DOHH2 (cell line): ENCODE measurements at regions not wholly inside any gene's neighbourhood (a gene's known extent, or its start where the extent isn't known, plus 50 kb on each side); places are given as distances from the start of the nearest gene placed in this dataset.

Experiments
- H3F3A ChIP-seq: fragments of 200-600 bp; sonication (generic), shearing (Covaris generic); 2 replicates; pipeline ENCODE4 v1.6.0; 2016; ENCODE audit warnings: antibody characterized with exemption, mild to moderate bottlenecking; ENCODE audit not compliant: control insufficient read depth, insufficient read depth
- H3K27ac ChIP-seq: fragments of 200-600 bp; sonication (generic); 2 replicates; pipeline ENCODE4 v1.5.1; 2014; ENCODE audit warnings: low read depth, mild to moderate bottlenecking, low read length, moderate library complexity
- H3K27me3 ChIP-seq: fragments of 200-600 bp; sonication (generic); 2 replicates; pipeline ENCODE4 v1.6.1; 2014; ENCODE audit warnings: mild to moderate bottlenecking, low read length, mixed read lengths; ENCODE audit not compliant: control insufficient read depth
- H3K36me3 ChIP-seq: fragments of 200-600 bp; sonication (generic); 2 replicates; pipeline ENCODE4 v1.6.1; 2014; ENCODE audit warnings: mild to moderate bottlenecking, low read length, moderate library complexity, mixed read lengths; ENCODE audit not compliant: control insufficient read depth
- H3K4me1 ChIP-seq: fragments of 200-600 bp; sonication (generic); 2 replicates; pipeline ENCODE4 v1.6.1; 2014; ENCODE audit warnings: mild to moderate bottlenecking, low read length, mixed read lengths; ENCODE audit not compliant: control insufficient read depth
- H3K4me2 ChIP-seq: fragments of 200-600 bp; sonication (generic); 2 replicates; pipeline ENCODE4 v1.6.0; 2014; ENCODE audit warnings: mild to moderate bottlenecking, low read length, moderate library complexity
- H3K4me3 ChIP-seq: fragments of 200-600 bp; sonication (generic); 2 replicates; pipeline ENCODE4 v1.5.1; 2014; ENCODE audit warnings: mild to moderate bottlenecking, low read length, mixed read lengths
- H3K79me2 ChIP-seq: fragments of 200-600 bp; sonication (generic); 2 replicates; pipeline ENCODE4 v1.6.1; 2014; ENCODE audit warnings: mild to moderate bottlenecking, low read length, mixed read lengths; ENCODE audit not compliant: control insufficient read depth
- H3K9me2 ChIP-seq: fragments of 200-600 bp; sonication (generic); replicated peaks from 2 replicates; pipeline ENCODE4 v1.6.1; 2014; ENCODE audit warnings: mild to moderate bottlenecking, low read length, mixed read lengths; ENCODE audit not compliant: control insufficient read depth
- H3K9me3 ChIP-seq: fragments of 200-600 bp; sonication (generic); 2 replicates; pipeline ENCODE4 v1.6.1; 2014; ENCODE audit warnings: antibody characterized with exemption, low read length, mixed read lengths; ENCODE audit not compliant: control insufficient read depth, insufficient read depth
- H4K20me1 ChIP-seq: fragments of 200-600 bp; sonication (generic); 2 replicates; pipeline ENCODE4 v1.6.0; 2014; ENCODE audit warnings: low read depth, mild to moderate bottlenecking, antibody characterized with exemption, low read length, moderate library complexity; ENCODE audit not compliant: control insufficient read depth, insufficient read depth
- CTCF ChIP-seq: fragments of 200-600 bp; sonication (generic); IDR thresholded peaks from one replicate; pipeline ENCODE4 v1.5.1; 2014; ENCODE audit warnings: antibody characterized with exemption, mild to moderate bottlenecking, low read depth, low read length; ENCODE audit not compliant: poor library complexity, severe bottlenecking
- EZH2phosphoT487 ChIP-seq: fragments of 200-600 bp; sonication (generic); IDR thresholded peaks from 2 replicates; pipeline ENCODE4 v1.6.1; 2017; ENCODE audit warnings: borderline replicate concordance, mild to moderate bottlenecking, antibody characterized with exemption, low read length, moderate library complexity, mixed read lengths

DNA sequence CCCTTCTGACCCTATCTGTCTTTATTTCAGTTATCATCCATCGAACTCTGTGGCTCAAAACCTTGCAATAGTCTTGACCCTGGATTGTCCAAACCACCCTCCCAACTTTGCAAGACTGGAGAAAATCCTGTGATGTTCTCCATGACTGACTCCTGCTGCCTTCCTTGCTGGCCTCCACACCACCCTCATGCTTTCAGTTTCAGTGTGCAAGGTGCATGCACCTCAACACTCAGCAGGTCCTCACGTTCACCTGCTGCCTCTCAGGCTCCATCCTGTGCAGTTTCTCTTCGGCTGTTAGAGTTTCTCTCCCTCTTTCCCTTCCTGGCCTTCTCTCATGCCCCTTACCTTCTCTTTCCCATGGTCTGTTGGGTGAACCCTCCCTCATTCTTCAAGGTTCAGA is 59.4 kb upstream of the ASIC2 start:
- Histone ChIP-seq H4K20me1 (no peaks in the 10 kb centered on the region), H3K27ac (no peak overlapping the region), H3F3A (no peaks in the 10 kb centered on the region), H3K9me3 (no peaks in the 10 kb centered on the region), H3K4me3 (no peak overlapping the region), H3K9me2 (no peaks in the 10 kb centered on the region), H3K36me3 (no peaks in the 10 kb centered on the region), H3K79me2 (no peaks in the 10 kb centered on the region), H3K27me3 (no peaks in the 10 kb centered on the region), H3K4me2 (no peak overlapping the region), H3K4me1 (no peaks in the 10 kb centered on the region)
- TF ChIP-seq CTCF (no peak), EZH2phosphoT487 (no peak)

DNA sequence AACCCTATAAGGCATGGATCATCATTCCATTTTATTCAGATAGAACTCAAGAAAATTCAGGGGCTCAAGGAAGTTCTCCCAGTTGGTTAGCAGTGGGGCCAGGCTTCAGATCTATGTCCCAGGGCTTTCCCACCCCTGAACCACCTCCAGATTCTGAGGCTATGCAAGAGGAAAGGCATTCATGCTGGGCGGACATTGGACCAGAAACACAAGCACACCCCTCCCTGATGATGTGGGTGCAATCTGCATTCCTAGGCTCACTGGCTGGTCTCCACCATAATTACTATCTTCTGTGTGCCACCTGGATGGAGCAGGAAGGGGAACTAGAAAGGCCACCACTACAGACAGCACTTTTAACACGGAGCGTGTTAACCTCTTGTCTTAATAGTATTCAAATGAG is 63.2 kb upstream of the ASIC2 start:
- Histone ChIP-seq H3K4me3 (no peak overlapping the region), H3K4me2 (no peak overlapping the region), H3F3A (no peaks in the 10 kb centered on the region), H3K79me2 (no peaks in the 10 kb centered on the region), H3K9me2 (no peaks in the 10 kb centered on the region), H3K4me1 (no peaks in the 10 kb centered on the region), H3K36me3 (no peaks in the 10 kb centered on the region), H4K20me1 (no peaks in the 10 kb centered on the region), H3K27me3 (no peaks in the 10 kb centered on the region), H3K27ac (no peak overlapping the region), H3K9me3 (no peaks in the 10 kb centered on the region)
- TF ChIP-seq EZH2phosphoT487 (no peak), CTCF (no peak)

GRCh38 chr17:33363475-33363874 is 70.4 kb upstream of the ASIC2 start:
- Histone ChIP-seq H3K4me3 (no peak overlapping the region), H3K36me3 (no peaks in the 10 kb centered on the region), H3K4me1 (no peaks in the 10 kb centered on the region), H3K27me3 (no peaks in the 10 kb centered on the region), H3K9me3 (no peaks in the 10 kb centered on the region), H4K20me1 (no peaks in the 10 kb centered on the region), H3K79me2 (no peaks in the 10 kb centered on the region), H3K27ac (no peak overlapping the region), H3K9me2 (no peaks in the 10 kb centered on the region), H3F3A (no peaks in the 10 kb centered on the region), H3K4me2 (no peak overlapping the region)
- TF ChIP-seq EZH2phosphoT487 (no peak), CTCF (no peak)

DNA sequence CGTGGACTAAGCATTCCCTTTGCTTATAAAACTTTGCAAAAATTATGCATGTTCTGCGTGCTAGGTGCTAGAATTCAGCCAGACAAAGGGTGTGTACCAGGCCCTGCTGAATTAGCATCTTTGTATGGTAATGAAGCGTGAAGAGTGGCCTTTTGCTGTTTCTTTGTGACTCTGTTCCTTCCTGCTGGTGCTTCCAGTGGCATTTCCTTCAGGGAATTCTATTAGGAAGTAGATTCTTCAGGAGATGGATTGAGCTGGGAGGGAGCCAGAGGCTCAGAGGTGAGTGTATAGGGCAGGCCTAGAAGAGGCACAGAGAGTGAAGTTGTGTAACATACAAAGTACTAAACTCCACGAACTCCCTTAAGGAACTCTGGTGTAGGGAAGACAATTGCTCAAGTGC is 73.9 kb upstream of the ASIC2 start:
- Histone ChIP-seq H3K4me3 (no peak overlapping the region), H3K4me2 (no peak overlapping the region), H3K4me1 (no peaks in the 10 kb centered on the region), H3K9me2 (no peaks in the 10 kb centered on the region), H3K27me3 (no peaks in the 10 kb centered on the region), H3F3A (no peaks in the 10 kb centered on the region), H3K36me3 (no peaks in the 10 kb centered on the region), H3K9me3 (no peaks in the 10 kb centered on the region), H3K79me2 (no peaks in the 10 kb centered on the region), H4K20me1 (no peaks in the 10 kb centered on the region), H3K27ac (no peak overlapping the region)
- no peak for TF ChIP-seq CTCF
- no peak for TF ChIP-seq EZH2phosphoT487
